ENCODE measurements at regions not wholly inside any gene's neighbourhood (a gene's known extent, or its start where the extent isn't known, plus 50 kb on each side); places are given as distances from the start of the nearest gene placed in this dataset.
"Not testable (repeated sequence)": the region's sequence is repeated elsewhere in the genome, so short reads cannot be mapped to it uniquely, and the experiment has no call there.

DNA sequence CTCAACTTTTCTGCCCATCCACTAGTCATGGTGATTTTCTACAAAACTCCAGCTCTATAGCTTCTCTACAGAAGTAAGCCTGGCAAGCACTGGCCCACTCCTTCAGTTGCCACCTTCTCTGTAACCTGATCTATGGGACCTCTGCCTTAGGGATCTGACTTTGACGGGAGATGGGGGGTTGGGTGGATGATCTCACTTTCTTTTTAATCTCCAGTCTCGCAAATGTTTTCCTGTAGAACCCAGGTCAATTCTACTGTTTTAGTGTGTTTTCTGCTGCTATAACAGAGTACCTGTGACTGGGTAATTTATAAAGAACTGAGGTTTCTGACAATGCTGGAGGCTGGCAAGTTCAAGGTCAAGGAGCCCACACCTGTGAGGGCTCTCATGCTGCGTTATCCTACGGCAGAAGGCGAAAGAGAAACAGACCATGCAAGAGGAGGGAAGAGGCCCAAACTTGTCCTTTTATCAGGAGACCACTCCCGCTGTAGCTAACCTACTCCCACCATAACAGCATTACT, 189.9 kb upstream of the THRB start:
- TF ChIP-seq, protein P1, sequence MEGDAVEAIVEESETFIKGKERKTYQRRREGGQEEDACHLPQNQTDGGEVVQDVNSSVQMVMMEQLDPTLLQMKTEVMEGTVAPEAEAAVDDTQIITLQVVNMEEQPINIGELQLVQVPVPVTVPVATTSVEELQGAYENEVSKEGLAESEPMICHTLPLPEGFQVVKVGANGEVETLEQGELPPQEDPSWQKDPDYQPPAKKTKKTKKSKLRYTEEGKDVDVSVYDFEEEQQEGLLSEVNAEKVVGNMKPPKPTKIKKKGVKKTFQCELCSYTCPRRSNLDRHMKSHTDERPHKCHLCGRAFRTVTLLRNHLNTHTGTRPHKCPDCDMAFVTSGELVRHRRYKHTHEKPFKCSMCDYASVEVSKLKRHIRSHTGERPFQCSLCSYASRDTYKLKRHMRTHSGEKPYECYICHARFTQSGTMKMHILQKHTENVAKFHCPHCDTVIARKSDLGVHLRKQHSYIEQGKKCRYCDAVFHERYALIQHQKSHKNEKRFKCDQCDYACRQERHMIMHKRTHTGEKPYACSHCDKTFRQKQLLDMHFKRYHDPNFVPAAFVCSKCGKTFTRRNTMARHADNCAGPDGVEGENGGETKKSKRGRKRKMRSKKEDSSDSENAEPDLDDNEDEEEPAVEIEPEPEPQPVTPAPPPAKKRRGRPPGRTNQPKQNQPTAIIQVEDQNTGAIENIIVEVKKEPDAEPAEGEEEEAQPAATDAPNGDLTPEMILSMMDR (IDR thresholded peaks at IDR 0.05), result no peak
- TF ChIP-seq ZFX (IDR thresholded peaks at IDR 0.05; ENCODE audit: borderline replicate concordance), result no peak
- no peak overlapping the region for H3K27ac ChIP-seq

DNA sequence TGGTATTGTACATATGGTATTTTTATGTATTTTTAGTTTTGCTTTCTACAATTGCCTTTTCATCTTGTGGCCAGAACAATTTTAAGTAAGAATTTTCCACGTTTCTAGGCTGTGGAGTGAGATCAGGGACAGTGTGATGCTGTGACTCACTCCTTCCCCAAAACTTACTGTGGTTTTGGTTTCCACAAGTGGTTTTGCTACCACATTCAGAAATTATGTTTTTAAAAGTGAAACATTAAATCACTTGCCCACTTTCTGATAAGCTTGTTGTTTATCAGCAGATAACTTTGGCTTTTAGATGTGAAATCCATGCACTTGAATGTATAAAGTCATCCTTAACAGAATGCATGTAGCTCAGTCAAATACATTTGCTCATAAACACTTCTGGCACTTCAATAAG, 192.2 kb upstream of the THRB start:
- TF ChIP-seq ZFX (IDR thresholded peaks at IDR 0.05; ENCODE audit: borderline replicate concordance), result no peak
- TF ChIP-seq, protein P1 (IDR thresholded peaks at IDR 0.05), result no peak
- no peak overlapping the region for H3K27ac ChIP-seq

DNA sequence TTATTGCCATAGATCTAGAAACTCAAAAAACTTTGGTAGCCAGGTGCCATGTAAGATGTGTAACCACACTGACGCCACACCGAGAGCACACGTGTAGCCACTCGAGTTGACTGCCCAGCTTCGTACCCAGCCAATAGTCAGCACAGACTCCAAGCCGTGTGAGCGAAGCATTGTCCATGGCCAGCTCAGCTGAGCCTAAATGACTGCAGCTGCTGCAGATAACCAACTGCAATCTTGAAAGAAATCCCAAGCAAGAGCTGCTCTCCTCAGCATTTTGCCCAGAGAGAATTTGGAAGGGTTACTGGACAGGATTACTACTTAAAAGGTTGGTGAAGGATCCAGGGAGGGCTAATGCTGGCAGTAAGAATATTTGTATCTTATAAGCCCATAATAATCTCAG, 193.0 kb upstream of the THRB start:
- no peak overlapping the region for H3K27ac ChIP-seq
- TF ChIP-seq ZFX (IDR thresholded peaks at IDR 0.05; ENCODE audit: borderline replicate concordance), result no peak
- TF ChIP-seq, protein P1 (IDR thresholded peaks at IDR 0.05), result no peak

DNA sequence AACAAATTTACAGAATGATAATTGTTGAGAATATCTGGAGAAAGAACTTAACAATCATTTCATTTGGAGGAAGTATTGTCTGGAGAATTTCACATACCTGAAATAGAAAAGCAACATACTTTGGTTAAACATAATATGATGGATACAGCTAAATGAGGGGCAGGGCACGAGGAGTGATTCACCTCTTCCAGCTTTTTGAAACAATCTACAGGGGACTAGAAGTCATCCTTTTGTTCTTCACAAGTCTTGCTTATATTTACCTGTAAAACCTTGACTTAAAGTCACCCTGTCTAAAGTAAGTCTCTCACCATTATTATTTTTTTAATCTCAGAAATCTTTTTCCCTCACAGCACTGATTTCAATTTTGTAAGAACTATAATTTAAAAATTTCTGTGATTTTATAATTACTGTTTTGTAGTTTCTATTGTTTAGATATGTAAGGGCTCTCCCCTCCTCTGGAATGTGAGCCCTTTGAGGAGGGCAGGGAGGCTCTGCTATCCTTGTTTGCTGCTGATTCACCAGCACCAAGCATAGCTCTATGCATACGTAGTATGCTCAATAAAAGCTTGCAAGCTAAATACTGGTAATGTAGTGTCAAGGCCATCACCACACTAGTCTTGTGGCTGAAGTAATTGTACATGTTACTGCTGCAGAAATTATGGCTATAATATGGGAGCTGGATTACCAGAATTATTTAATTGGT, 193.9 kb upstream of the THRB start:
- no peak overlapping the region for H3K27ac ChIP-seq

DNA sequence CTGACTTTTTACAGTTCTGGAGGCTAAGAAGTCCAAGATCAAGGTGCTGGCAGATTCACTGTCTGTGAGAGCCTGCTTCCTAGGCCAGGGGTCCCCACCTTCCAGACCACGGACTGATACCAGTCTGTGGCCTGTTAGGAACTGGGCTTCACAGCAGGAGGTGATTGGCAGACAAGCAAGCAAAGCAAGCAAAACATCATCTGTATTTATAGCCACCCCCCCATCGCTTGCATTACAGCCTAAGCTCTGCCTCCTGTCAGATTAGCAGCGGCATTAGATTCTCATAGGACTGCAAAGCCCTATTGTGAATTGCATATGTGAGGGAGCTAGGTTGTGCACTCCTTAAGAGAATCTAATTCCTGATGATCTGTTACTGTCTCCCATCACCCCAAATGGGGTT, 194.7 kb upstream of the THRB start:
- H3K27ac ChIP-seq, result no peak overlapping the region
- no peak for TF ChIP-seq ZFX (IDR thresholded peaks at IDR 0.05; ENCODE audit: borderline replicate concordance)
- TF ChIP-seq, protein P1 (IDR thresholded peaks at IDR 0.05), result no peak

More for the DNA sequence above, 193.9 kb upstream of the THRB start:
- no peak for TF ChIP-seq ZFX (IDR thresholded peaks at IDR 0.05; ENCODE audit: borderline replicate concordance)
- TF ChIP-seq, protein P1 (IDR thresholded peaks at IDR 0.05), result no peak

DNA sequence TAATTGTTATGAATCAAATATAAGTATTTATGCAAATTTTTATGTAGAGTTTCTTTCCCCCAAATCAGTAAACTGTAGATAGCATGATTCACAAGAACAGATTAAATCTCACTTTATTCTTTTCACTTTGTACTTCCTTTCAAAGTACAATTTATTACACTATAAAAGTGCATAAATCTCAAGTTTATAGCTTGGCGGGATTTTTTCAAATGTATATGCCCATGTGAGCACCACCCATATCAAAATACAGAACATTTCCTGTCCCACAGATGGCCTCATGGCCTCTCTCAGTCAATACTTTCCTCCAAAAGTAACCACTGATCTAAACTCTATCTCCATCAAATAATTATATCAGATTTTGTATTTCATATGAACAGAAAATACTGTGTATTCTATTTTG, 196.1 kb upstream of the THRB start:
- no peak overlapping the region for H3K27ac ChIP-seq
- TF ChIP-seq, protein P1 (IDR thresholded peaks at IDR 0.05), result no peak
- no peak for TF ChIP-seq ZFX (IDR thresholded peaks at IDR 0.05; ENCODE audit: borderline replicate concordance)

DNA sequence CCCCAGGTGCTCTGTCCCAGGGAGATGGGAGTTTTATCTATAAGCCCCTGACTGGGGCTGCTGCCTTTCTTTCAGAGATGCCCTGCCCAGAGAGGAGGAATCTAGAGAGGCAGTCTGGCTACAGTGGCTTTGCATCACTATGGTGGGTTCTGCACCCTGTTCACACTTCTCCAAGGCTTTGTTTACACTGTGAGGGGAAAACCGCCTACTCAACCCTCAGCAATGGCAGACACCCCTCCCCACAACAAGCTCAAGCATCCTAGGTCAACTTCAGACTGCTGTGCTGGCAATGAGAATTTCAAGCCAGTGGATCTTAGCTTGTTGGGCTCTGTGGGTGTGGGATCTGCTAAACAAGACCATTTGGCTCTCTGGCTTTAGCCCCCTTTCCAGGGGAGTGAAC, 204.4 kb upstream of the THRB start:
- H3K27ac ChIP-seq, result not testable (repeated sequence)

DNA sequence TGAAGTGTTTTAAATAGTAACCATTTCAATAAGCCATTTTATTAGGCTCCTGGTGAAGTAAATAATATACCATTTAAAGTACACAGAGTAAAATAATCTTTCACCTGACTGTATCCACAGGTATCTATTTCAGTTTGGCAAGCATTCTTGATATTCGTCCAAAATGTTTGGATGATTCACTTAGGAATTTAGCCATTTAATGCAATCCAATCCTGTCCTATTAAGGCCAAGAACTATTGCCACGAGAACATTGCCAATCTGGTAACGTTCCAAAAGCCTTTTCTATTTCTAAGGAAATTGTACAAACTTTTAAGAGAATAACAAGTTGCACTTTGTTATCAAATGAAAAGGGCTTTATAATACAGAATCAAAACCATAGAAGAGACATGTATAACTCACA, 209.8 kb upstream of the THRB start:
- no peak for TF ChIP-seq ZFX (IDR thresholded peaks at IDR 0.05; ENCODE audit: borderline replicate concordance)
- TF ChIP-seq, protein P1 (IDR thresholded peaks at IDR 0.05), result no peak
- no peak overlapping the region for H3K27ac ChIP-seq
